T-helper 2 cell (primary cell): ENCODE measurements at regions not wholly inside any gene's neighbourhood (a gene's known extent, or its start where the extent isn't known, plus 50 kb on each side); places are given as distances from the start of the nearest gene placed in this dataset.
A peak's percentile ranks its signal among the peaks of the same experiment; 100 is the strongest.

Experiments used
- DNase-seq, 5 experiments: peaks; one replicate each; pipeline versions ENCODE4 v3.0.0 to v3.0.0-alpha.2; 2012 to 2022

DNA sequence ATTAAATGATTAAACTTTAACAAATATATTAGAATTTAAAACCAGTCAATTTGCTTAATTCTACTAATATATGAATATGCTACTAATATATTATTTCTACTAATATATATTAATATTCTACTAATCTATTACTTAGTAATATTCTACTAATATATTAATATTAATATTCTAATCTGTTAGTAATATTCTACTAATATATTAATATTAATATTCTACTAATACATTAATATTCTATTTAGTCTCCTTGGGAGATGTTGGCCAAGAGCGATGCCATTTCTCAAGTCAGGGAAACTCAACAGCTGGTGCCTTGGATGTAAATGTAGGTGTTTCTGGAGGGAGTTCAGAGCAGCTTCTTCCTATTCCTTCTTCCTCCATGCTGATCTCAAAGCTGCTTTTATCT is 259.2 kb upstream of the TMTC4 start:
- no peak for DNase-seq

DNA sequence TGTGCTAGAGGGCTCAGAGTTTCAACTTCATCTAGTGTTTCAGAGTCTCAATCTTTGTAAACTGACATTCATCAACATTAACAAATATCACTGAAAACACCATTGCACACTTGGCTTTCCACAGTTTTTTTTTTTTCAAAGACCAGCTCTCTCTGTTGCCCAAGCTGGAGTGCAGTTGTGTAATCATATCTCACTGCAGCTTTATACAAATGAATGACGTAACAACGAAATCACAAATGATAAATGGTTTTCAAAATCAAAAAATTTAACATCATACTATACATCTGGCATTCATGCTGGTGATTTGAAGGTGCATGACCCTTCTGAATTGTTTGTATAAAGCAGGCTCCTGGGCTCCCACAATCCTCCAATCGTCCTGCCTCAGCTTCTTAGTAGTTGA is 248.0 kb upstream of the TMTC4 start:
- DNase-seq = no peak

GRCh38 chr13:100921139-100921538 is 246.5 kb upstream of the TMTC4 start:
- no peak for DNase-seq

GRCh38 chr13:100917011-100917410 is 242.4 kb upstream of the TMTC4 start:
- no peak for DNase-seq

DNA sequence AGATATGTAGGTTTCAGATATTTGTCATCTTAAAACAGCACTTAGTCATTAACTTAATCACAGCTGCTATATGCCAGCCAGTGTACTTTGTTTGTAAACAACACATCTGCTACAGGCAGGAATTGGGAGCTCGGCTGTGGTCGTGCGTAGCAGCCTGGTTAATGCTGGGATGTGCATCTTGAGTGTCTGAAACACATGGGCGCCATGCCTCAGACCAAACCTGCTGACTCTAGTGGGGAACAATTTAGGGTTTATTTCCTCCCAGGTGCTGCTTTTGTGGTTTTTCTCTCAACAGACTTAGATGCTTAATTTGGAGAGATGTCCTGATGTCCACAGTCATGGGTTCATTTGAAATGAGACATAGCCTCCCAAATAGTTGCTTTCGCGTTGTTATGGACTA is 238.5 kb upstream of the TMTC4 start:
- no peak for DNase-seq

DNA sequence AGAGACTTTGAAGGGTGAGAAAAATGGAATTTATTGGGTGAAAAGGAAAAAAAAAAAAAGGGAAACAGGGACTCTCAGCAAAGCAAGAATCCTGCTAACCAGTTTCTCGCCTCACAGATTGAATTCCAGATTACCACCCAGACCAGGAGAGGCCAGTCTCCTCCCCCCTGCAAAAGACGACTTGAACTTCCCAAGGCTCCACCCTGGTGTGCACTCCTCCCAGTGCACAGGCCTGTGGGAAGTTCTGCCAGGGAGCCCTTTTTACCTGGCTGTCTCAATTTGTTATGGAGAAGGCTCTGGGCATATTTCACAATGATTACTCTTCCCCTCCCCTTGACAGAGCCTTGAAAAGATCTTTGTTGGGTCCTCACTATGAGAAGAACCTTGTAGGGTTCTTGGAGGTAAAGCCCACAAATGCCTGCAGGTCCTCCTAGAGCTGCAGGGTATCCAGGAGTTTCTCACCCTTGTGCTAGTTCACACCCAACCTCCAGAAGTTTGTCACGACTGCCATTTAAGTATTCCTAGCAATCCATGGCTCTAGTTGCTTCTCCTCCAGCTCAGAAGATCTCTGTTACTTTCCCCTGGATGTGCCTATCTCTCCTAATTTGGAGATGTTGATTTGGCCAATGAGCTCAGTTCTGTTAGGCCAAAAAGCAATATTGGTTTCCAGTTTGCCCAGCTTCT is 229.8 kb upstream of the TMTC4 start:
- no peak for DNase-seq

GRCh38 chr13:100899720-100900316 is 225.2 kb upstream of the TMTC4 start:
- DNase-seq = peak in 1 of 5 experiments; percentile 32

- DNase-seq = no peak
These were observed 223.8 kb upstream of the TMTC4 start for GRCh38 chr13:100898431-100898830.

DNA sequence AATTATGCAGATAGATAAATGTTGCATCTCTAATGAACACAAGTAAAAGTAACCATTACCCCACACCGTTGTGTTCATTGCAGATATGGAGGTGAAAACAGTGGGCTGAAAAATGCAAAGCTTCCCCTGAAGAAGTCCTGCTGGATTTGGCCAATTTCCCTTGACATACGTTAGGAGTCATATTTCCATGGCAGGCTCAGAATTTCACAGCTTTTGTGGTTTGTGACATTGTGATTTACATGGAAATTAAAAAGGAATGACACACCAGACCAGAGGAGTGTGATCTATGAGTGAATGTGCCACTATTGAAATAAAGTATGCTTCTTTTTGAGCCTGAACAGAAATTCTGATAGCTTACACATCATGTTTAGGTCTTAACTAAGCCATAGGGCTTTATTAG is 221.1 kb upstream of the TMTC4 start:
- no peak for DNase-seq

DNA sequence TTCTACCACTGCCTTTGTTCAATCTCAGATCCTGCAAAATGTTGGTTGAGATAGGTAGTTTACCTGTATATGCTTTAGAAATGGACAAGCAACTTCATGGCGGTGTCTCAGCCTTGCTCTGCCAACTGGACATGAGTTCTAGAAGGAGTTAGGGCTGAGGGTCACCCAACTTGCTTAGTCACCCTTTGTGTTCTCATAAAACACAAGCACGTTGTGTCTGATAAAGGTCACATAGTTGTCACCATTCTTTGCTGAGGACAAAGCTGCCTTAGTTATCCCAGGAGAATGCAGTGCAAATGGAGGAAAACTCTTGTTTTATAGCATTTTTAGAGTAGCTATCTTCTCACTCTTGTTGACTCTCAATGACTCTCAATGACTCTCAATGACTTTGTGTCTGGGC is 218.4 kb upstream of the TMTC4 start:
- DNase-seq = no peak

DNA sequence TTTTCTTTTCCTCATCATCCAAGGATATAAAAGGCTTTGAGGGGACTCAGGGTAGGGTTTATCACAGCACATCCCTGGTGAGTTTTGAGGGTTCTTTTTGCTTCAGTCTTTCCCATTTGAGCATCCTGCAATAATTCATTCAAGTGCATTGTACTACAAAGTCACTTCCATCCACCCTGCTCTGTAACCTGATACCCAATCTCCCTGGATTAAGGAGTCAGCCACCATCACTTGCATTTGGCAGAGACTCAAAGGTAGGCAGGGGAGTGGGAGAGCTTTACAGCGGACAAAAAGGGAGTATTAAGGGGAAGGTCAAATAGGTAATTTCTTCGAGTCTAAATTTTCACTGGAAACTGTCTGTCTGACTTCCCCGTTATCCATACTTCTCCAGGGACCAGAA is 216.1 kb upstream of the TMTC4 start:
- DNase-seq = no peak

DNA sequence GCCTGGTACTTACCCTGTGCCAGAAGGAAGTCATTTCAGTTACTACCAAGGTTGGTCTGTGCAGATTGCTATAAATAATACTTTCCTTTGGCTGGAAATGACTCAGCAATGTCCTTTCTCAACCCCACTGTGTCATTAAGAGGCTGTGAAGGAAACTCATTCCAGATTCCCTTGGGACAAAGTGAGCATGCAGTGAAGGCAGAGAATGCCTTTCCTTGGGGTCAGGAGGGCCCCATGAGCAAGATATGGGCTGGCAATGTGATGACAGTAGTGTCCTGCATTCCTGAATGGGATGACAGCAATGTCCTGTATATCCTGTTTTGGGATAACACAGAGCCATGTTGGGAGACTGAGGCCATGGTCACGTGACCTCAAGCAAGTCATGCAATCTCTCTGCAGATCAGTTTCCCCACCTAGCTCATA is 213.1 kb upstream of the TMTC4 start:
- DNase-seq = no peak

DNA sequence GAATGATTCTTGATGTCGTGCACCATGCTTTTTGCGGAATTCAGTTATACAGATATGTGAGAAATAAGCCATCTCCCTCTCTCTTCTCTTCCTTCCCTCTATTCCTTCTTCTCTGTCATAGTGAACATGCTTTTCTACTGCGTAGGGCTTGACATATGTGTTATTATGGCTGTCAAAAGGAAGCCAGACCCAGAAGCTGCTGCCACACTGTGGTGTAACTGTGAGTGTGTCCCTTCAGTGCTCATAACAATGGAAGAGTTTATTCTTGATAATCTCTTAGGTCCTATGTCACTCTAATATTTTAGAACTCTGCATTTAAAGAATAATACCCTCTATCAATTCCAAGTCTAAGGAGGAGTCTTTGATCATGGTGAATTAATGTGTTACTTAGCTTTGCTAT is 208.9 kb upstream of the TMTC4 start:
- DNase-seq = peak in 1 of 5 experiments; percentile 5

DNA sequence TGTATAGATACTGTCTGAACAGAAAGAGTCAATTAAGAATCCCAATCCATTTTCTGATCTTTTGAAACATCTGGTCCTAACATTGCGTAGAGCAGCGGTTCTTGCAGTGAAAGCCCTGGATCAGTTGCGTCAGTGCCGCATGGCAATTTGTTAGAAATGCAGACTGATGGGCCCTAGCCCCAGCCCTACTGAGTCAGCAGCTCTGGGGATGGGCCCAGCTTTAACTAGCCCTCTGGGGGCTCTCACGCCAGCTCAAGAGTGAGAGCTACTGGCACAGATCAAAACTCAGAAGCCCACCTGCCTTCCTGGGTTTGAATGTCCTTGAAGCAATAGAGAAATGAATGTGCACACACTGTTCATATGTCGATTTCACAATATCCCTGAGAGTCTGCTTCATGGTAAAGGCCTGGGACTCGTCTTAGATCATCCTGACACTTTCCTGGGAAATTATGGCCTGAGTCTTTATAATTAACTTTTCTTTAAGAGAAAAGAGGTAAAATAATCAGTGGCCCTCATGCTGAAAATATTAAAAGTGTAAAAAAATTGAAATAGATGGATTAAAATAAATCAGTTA is 206.8 kb upstream of the TMTC4 start:
- DNase-seq = no peak

- no peak for DNase-seq
These were observed 205.6 kb upstream of the TMTC4 start for GRCh38 chr13:100880166-100880565.

DNA sequence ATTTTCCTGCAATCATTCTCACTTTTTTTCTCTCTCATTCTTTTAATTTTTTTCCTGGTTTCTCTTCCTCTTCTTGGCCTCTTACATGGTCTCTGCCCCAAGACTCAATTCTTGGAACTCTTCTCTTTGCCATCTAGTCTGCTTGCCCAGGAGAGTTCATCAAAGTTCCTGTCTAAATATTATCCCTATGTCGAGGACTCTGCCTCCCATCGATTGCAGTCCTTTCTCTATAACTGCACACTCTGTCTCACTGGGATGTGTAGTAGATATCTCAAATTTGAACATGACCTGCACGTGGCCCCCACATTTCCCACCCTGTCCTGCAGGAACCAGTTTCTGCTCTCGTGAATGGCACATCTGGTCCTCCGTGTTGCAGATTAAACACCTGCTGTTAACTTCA is 204.7 kb upstream of the TMTC4 start:
- no peak for DNase-seq

- no peak for DNase-seq
These were observed 201.4 kb upstream of the TMTC4 start for GRCh38 chr13:100876044-100876403.

GRCh38 chr13:100875392-100876043 is 200.9 kb upstream of the TMTC4 start:
- DNase-seq = peak in 1 of 5 experiments; percentile 82

DNA sequence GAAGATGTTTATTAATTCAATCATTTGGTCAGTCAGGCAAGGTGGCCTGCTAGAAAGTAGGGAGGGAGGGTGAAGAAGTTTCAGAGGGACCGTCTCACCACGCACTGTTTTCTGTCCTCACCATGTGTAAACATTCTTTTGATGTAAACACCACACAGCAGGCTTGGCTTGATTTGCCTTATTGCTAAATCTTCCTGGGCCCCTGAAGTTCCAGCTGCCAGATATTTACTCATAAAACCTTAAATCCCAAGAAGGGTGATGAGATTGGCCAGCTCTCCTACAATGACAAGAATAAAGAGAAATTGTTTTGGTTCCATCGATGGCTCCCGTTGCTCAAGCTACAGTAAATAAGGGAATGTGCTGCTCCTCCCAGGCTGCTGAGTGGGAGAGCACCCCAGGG is 198.2 kb upstream of the TMTC4 start:
- DNase-seq = no peak

DNA sequence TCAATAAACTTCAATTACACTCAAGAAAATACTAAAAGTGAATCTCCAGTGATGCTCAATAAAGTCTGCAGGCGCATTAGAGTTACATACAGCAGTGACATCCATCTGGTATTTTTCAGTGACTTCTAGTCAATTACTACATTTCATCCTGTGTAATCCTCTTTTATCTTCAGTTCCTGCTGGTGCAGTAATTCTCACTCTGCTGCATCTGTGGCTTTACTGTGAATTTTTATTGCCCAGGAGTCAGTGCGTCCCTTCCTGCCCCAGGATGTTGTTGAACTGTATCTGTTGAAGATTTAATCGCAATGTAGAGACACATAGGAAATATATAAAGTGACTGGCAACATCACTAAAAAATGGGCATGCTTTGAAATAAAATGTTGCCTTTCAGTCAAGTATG is 196.3 kb upstream of the TMTC4 start:
- peak in 1 of 5 experiments; percentile 3 for DNase-seq

GRCh38 chr13:100860866-100861265 is 186.3 kb upstream of the TMTC4 start:
- DNase-seq = no peak

DNA sequence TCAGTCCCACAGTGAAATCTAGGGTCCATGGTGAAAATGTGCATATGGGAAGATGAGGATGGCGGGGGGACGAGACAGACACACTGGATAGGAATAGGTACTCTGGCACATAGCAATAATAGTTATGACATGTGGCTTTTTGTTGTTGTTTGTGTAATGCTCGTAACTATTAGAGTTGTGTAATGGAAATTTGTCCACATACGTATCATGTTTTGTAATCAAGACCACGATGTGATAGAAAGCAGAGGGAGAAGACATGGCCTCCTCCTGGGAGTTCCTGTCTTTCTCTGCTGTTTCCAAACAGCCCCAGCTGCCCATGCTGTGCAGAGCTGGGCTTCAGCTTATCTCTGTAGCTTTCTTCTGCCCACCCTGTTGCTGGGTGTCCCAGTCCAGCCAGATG is 185.3 kb upstream of the TMTC4 start:
- DNase-seq = no peak

DNA sequence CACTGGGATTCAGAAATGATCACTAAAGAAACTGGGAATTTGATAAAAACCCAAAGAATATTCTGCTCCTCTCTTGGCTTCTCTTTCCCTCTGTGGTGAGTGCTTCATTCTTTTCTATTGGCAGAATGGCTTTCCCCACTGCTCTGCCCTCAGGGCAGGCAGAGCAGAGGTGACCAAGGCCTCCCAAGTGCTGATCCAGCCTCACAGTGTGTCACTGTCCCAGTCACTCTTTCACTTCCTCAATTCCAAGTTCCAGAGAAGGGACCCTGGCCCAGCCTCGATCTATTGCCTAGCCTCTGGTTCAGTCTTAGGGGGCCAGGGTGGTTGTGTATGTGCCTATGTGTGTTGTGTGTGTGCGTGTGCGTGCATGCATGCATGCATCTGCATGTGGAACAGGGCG is 180.6 kb upstream of the TMTC4 start:
- DNase-seq = no peak

GRCh38 chr13:100854006-100854405 is 179.4 kb upstream of the TMTC4 start:
- DNase-seq = no peak
